Suppressor macrophage treated with lipopolysaccharide for 4 hours (primary cell): ENCODE measurements at regions not wholly inside any gene's neighbourhood (a gene's known extent, or its start where the extent isn't known, plus 50 kb on each side); places are given as distances from the start of the nearest gene placed in this dataset.
A peak's percentile ranks its signal among the peaks of the same experiment; 100 is the strongest.

Experiments used
- DNase-seq: peaks from one replicate; pipeline ENCODE4 v3.0.0-alpha.2; 2020

DNA sequence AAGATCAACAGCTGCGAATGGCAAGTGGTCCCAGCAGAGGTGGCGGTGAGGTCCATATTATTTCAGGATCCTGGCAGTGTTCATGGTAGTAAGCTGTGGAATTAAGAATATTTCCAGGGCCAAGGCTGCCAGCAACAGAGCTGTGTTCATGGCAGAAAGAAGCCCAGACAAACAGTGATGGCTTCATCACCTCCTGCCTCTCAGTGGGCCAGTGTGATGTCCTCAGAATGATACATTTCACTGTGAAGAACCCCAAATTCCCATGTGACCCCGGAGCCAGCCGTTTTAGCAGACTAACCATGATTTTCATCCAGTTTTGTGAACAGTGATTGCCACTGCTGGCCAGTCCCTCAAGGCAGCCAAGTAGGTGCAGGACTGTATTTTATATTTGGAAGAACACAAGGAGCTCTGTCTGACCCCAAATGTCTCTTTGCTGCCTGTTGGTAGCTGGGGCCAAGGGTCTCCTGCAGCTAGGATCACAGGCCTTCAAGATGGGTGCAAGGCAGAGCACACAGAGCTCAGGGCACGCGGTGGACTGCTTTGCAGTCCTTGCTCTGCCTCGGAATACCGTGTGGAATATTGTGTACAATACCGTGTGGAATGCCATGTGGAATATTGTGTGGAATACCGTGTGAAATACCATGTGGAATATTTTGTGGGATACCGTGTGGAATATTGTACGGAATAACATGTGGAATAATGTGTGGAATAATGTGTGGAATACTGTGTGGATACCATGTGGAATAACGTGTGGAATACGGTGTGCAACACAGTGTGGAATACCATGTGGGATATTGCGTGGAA is 132.3 kb upstream of the CHST15 start:
- DNase-seq, result no peak

DNA sequence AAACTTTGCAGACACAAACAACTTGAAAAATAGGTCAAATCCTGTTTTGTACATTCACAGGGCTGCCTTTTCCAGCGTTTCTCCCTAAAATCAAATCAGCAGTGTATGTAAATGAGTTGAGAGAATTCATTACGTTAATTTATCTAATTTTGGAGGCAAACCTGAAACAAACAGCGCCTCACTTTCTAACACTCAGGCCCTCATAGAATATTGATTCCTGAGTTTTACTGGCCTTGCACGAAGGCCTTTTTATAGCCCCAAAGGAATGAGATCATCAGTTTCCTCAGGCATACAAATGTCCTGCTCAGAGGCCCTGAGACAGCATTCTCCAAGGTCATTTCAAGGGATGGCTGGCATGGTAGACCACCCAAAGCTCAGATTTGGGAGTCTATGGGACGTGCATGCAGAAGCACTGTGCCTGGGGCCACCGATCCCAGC is 131.7 kb upstream of the CHST15 start:
- no peak for DNase-seq

DNA sequence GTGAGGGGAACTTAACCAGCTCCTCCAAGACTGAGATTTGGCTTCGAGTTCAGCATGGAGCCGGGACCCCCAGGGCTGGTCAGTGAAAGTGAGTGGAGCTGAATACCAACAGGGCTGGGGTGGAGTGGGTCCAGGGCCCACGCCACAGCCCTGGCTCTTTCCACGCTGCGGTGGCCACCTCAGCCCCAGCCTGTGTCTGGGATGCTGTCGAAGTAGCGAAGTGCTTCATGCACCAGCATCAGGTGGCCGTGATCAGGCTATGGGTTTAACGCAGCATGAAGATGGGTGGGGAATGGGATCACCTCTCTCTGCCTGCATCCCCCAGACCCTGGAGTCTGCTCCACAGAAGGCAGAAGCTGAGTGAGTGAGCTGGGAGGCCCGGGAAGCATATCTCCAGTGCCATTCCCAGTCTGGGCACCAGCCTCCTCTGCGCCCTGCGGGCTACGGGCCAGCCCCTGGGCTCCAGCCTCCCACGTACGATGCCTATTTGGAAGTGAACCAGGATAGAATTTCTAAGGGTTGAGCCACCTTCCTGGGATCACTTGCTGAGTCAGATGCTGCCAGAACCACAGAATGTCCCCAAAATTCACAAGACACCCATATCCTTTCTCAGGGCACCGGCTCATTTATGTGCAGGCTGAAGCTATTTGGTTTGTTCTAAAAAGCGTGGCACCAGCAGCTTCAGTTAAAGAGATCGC is 131.1 kb upstream of the CHST15 start:
- no peak for DNase-seq

DNA sequence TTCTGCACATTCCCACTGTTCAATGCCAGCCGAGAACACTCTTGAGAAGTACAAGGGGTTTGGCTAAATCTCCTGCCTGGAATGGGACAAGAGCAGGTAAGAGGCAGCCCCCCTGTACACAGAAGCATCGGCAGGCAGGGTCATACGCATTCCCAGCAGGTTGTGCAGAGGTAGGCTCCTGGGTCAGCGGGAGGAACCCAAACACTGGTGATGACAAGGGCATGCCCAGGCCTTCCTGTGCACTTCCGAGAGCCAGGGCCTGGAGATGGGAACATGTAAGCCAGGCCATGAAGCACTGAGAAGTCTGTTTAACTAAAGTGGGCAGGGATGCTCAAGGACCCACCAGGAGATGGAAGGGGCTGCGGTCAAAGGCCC is 130.3 kb upstream of the CHST15 start:
- no peak for DNase-seq

DNA sequence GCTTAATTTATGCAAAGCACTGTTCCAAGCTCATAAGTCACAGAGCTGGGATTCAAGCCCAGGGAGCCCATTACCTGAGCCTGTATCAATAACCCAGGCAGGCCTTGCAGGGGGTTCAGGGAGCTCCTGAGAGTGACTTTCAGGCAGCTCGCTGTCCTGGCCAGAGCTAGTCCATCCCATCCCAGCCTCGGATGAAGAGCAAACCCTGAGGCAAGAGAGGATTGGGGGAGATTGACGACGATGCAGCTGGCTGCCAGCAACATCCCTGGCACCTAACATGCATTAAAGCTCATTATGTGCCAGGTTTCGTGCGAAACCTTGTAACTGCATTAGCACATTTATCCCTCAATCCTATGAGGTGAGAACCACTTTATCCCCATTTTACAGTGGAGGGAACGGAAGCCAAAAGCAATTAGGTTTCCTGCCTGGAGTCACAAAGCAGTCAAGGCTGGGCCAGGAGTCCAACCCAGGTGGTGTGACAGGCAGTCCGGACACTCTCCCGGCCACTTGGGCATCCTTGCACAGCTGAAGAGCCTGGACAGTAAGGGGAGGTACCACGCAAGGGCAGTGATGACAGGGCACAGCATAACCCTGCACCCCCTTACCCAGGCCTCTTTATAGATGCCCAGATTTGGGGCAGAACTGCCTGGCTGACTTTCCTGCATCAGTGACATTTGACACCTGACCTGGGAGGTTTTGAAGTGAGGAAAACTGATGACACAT is 129.8 kb upstream of the CHST15 start:
- DNase-seq, result no peak

DNA sequence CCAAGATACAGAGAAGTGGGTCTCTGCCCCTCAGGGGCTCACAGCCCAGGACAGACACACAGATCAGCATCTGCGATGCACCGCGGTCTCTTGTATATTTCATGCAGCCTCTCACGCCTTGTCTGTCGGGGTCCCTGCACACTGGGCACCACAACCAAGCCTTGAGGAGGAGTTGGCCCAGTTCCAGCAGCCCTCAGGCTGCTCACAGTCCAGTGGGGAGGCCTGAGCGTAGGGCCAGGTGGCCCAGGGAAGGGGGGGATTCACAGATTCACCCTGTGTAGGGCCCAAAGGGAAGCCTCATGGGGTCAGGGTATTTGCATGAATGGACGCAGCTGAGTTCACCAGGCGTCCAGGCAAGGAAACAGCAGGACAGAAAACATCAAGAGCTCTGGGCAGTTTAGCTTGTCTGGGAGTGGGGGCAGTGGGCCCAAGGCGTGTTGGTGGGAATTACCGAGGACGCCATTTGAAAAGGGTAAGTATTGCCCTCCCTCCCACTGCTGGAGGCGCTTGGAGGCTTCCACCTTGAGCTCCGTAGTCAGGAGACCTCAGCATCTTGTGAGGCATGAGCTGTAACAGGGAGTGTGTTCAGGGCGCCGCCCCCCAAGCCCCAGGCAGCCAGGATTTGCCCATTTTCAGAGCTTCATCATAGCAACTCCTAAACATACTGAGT is 129.1 kb upstream of the CHST15 start:
- no peak for DNase-seq

DNA sequence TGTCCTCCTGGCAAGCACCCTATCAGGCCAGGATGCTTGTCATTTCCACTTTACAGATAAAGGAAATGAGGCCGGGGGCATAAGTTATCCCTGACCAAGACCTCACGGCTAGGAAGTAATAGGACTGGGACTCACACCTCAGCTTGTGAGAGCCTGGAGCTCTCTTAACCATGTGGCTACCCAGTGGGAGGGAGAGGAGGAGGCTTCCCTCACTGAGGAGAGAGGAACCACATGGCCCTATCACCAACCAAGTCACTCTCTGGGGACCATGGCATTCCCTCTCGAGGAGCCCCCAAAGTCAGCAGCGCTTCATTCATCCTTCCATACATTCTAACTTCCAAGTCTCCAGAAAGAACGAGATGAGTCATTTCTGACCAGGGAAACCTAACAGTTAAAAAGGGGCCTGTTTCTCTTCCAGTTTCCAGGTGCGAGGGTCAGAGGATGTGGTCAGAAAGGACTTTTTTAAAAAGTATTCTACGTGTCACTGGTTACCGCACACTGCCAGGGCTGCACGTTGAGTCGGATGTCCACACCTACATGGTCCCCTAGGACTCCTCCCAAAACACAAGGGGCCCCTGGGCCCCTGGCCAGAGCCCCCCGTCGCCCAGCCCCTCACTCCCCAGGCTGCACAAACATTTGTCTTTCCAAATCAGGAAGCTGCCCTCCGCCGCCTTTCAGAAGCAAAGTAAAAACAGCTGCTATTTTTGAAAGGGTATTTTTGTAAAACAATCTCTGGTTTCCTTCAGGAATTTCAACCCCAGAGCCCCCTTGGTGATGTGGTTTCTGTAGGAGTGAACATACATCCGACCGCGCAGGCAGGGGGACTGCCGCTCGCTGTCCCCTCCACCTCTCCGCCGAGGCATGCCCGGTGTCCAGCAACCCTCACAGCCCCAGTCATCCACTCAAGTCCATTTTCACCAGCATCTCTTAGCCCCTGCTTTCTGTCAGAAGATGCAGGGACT is 128.2 kb upstream of the CHST15 start:
- DNase-seq, result peak; percentile 22

DNA sequence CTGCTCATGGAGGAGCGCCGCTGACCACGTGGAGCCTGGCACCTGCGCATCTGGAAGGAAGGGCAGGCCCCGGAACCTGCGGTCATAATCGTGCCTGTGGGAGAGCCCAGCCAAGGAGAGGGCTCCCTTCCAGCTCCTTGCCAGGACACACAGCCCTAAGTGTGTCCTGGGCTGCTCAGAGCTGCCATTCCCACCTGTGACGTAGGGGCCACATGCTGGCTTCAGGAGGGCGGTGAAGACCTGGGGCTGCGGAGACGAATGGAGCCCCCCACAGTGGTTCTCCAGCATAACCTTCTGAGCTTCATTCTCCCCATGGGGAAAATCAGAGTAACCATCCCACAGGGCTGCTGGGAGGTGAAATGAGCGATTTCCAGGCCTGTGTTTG is 127.6 kb upstream of the CHST15 start:
- DNase-seq, result no peak

DNA sequence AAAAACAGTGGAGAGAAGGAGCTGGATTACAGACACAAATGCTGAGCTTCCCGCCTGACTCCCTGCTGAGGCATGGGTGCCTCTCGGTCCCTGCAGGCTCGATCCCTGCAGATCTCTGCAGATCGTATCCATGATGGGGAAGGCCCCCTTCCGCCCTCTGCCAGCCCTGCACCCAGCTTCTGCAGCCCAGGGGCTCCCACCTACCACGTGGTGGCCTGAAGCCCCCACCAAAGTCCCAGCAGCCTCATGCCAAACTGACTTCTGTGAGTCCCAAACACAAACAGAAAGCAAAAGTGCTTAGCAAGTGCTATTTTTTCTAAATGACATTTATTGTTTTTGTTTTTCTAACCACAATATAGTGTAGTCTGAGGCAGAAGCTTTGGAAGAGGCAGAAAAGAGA is 127.1 kb upstream of the CHST15 start:
- DNase-seq, result peak; percentile 17

DNA sequence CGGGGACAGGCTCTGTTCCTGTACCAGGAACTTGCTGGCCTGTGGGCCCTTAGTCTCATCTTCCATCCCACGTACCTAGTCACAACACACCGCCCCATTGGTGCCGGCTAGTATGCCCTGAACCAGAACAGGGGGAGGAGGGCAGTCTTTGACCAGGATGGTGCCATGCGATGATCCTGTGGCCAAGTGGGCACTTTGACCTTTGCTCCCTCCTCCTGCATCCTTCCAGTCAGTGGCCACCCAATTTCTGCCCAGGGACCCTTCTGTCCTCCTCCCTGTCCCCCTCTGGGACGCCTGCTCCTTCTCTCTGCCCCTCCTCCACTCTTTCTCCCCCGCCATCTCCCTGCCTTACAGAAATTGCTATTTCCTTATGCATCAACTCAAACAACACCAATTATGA is 126.3 kb upstream of the CHST15 start:
- DNase-seq, result no peak

DNA sequence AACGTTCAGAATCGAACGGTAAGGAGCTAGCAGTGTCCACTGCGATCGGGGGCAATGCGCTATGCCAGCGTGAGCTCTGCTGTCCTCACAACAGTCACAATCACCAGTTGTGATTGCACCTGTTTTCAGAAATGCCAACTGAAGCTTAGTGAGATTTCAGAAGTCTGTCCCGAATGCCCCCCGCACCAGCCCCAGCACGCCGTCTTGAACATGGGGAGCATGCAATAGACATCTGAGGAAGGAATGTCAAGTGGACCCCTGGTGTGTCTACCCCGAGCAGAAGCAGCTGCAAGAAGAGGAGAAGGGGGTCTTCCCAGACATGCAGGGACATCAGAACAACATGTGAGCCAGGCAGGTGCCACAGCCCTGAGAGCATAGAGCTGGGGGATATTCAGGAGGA is 125.7 kb upstream of the CHST15 start:
- DNase-seq, result no peak

DNA sequence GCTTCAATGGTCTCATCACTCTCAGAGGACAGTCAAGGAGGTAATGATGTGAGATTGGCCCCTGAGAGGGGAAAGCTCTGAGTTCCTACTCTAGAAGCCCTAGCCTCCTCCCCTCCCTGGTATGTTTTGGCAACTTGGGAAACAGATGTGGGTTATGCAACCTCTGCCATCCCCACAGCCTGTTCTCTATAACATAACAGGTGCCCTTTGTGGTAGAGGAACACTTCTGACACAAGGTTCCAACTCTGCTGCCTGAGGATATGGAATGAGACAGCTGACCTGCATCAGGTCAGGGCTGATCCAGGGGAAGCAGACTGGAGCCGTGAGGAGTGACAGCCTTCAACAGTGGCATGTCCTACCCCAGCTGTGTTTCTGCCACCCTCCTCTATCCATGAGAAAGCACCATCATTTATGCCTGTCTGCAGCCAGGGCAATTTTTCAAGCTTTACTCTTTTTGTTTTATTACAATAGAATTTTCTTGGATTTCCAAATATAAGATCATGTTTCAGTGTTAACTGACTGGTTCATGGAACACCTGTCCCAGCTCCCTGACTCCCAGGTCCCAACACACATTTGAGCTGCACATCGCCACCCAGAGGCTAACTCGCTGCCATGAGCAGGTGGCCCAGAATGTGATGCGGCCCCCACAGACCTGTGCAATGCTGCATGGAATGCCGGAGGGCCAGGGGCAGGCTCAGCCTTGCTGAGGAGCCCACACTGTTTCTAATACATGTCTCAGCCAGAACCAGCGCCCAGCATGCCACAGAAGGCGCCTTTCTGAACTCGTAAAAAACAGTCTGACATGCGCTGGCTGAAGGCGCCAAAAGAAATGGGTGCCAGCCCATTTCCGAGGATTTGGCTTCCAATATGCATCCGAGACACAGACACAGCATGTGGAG is 124.8 kb upstream of the CHST15 start:
- DNase-seq, result no peak

DNA sequence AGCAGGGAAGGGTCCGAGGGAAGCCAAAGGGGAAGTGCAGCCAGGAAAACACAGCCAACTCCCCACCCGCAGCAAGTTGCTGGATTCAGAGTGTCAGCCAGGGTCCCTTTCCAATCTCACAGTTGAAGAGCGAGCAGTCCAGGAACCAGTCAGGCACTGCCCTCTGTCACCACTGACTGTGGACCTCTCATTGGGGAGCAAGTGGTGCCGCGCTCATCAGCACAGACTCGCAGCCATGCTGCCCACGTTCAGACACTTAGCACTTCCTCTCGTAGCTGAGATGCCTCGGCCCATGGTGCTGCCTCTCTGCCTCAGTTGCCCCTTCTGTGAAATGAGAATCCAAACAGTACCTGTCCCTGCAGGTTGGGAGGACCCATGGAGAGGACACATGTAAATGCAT is 123.6 kb upstream of the CHST15 start:
- DNase-seq, result no peak

DNA sequence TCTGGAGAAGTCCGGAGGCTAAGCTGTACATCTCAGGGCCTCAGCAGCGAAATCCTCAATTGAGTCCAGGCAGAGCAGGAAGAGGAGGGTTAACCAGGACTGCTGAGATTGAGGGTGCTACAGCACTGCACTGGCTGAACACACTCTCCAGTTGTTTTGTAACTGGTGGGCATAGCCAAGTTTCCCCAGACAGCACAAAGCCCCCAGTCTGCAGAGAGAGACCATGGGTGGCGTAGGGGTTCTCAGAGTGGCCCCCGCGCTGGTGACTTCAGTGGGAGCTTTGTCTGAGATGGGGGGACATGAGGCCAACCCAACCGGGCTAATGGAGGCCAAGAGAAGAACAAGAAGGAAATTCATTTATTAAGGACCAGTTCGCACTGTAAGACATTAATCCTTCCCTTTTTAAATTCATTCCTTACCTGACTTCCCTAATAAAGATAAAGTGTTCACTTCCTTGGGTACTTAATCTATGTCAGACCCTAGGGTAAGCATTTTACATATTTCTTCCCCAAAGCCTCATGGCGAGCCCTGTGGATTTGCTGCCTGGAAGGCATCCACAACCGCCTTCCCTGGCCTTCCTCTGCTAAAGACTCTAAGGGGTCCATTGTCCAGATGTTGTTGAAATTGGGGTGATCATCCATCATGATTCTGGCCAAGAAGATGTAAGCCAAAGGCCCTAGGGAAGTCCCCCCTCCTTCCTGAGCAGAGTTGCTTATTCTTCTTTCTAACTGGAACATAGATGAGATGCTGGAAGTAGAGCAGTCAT is 121.4 kb upstream of the CHST15 start:
- DNase-seq, result no peak

DNA sequence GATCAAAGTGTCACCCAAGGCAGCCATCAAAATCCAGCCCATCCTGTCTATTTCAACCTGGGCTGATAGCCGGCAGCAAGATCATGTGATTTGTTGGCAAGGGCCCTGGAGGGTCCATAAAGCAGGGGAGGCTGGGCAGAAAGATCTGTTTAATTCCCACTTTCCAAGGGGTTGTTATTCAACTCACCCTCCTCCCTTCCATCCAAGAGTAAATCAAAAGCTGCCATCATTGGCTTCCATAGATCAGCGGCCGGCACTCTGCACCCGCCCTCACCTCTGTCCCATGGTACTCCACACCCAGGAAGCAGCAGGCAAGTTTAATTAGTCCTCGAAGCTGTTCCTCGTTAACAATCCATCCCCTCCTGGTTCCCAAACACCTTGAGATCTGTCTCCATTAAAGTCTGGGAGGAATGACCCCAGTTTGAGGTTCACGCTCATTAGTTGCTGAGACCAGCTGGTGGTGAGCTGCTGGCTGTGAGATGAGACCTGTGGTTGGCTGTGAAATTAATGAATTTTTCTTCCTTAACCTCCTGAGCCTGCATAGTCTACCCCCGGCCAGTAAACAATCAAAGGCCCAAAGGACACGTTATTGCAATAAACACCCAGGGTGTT is 120.6 kb upstream of the CHST15 start:
- no peak for DNase-seq

DNA sequence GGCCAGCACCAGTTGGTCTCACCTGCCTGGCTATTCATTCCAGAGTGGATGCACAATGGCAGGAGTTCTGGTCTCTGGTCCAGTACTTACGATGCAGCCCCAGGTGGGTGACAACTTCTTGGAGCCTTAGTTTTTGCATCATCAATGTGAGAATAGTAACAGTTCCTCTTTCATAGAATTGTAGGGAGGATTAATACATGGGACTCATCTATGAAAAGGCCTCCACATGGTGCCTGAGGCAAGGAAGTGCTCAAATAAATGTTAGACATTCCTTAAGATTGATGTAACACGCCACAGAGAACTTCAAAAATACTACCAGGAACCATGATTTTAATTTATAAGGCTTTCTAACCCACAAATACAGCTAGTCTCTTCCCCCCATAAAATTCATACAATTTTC is 120.1 kb upstream of the CHST15 start:
- no peak for DNase-seq

DNA sequence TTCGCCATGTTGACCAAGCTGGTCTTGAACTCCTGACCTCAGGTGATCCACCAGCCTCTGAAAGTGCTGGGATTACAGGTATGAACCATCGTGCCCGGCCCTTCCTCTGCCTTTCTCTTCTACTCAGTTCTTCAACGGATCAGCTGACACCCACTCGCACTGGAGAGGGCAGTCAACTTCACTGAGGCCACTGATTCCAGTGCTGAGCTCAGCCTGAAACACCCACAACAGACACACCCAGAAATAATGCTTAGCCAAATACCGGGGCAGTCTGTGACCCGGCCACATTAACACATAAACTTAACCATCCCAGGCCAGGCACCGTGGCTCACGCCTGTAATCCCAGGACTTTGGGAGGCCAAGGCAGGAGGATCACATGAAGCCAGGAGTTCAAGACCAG is 119.3 kb upstream of the CHST15 start:
- no peak for DNase-seq

DNA sequence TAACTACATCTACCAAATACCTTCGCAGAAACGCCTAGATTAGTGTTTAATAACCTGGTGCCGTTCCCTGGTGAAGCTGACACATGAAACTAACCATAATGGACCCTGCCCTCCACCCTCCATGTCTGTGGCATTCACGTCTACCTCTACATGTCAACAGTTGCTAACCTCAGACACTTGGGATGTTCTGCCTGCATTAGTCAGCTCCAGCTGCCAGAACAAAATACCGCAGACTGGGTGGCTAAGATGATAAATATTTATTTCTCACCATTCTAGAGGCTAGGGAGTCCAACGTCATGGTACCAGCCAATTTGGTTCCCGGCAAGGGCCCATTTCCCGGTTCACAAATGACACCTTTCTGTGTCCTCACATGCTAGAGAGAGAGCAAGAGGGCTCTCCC is 118.5 kb upstream of the CHST15 start:
- no peak for DNase-seq

DNA sequence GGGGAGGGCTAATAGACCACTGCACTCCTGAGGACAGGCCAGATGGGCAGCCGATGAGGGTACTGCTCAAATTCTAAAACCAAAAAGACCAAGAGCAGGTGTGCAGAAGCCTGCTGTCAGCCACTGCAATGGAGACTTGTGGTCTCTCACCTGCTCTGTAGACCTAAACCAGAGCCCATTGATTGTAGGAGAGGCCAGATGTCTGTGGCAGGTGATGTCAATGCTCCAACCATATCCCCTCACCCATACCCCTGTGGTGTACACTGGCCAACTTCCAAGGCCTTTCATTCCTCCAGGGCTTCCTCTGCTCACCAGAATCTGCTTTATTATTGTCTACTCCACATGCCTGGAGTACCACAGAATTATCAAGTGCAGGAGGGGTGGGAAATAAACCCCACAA is 116.9 kb upstream of the CHST15 start:
- no peak for DNase-seq

DNA sequence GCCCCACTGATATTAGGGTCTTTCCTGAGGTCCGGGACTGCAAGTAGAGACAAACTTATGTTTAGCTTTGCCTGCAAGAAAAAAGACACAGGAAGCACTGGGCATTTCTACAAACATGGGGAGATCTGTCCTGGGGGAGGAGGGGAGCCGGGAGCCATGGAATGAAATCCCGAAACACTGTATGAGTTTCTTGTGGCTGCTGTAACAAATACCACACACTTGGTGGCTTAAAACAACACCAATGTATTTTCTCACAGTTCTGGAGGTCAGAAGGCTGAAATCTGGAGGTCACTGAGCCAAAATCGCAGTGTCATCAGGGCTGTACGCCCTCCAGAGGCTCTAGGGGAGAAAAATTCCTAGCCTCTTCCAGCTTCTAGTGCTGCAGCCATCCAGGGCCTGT is 114.0 kb upstream of the CHST15 start:
- no peak for DNase-seq
